ENCODE measurements at regions not wholly inside any gene's neighbourhood (a gene's known extent, or its start where the extent isn't known, plus 50 kb on each side); places are given as distances from the start of the nearest gene placed in this dataset.
"Not testable (repeated sequence)": the region's sequence is repeated elsewhere in the genome, so short reads cannot be mapped to it uniquely, and the experiment has no call there.

DNA sequence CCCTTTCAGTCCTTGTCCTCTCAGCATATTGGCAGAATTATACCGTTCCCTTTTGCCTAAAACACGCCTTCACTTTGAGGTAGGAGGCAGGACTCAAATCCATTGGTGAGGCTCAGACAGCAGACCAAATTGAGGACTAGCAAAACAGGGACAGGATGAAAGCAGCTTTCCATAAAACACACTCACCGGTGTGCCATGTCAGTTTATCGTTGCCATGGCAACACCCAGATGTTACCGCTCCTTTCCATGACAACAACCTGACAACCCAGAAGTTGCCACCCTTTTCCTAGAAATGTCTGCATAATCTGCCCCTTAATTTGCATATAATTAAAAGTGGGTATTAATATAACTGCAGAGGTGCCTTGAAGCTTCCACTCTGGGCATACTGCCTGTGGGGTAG is 730.4 kb downstream of the METTL4 start:
- DNase-seq (no peak), ATAC-seq (no peak)
- H3K9me3 ChIP-seq, result no peaks in the 10 kb centered on the region
- H3K27me3 ChIP-seq (ENCODE audit: low read depth), result no peaks in the 10 kb centered on the region
- H3K27ac ChIP-seq, result no peak overlapping the region
- TF ChIP-seq, protein P1, sequence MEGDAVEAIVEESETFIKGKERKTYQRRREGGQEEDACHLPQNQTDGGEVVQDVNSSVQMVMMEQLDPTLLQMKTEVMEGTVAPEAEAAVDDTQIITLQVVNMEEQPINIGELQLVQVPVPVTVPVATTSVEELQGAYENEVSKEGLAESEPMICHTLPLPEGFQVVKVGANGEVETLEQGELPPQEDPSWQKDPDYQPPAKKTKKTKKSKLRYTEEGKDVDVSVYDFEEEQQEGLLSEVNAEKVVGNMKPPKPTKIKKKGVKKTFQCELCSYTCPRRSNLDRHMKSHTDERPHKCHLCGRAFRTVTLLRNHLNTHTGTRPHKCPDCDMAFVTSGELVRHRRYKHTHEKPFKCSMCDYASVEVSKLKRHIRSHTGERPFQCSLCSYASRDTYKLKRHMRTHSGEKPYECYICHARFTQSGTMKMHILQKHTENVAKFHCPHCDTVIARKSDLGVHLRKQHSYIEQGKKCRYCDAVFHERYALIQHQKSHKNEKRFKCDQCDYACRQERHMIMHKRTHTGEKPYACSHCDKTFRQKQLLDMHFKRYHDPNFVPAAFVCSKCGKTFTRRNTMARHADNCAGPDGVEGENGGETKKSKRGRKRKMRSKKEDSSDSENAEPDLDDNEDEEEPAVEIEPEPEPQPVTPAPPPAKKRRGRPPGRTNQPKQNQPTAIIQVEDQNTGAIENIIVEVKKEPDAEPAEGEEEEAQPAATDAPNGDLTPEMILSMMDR (IDR thresholded peaks at IDR 0.05), result no peak
- no peaks in the 10 kb centered on the region for H3K4me1 ChIP-seq
- no peaks in the 10 kb centered on the region for H3K36me3 ChIP-seq
- intact Hi-C loops (cut with DNase I), result no loop called here
- H3K4me3 ChIP-seq, result no peak overlapping the region

DNA sequence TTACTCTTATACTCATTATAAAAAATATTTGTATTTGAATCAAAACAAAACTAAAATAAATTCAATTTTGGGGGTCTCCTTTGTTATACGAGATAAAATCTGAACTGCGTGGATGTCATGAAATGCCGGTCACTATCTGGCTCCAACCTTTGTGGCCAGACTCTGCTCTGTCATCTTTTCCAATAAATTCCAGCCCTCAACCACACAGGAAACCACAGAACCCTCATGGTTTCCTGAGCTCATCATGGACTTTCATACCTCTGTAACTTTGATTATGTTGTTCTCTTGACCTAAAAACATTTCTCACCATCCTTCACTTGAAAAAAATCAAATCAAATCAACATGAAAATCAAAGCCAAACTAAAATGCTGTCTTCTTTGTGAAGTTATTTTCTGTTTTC is 724.7 kb downstream of the METTL4 start:
- H3K27me3 ChIP-seq (ENCODE audit: low read depth), result no peaks in the 10 kb centered on the region
- no peak overlapping the region for H3K4me3 ChIP-seq
- TF ChIP-seq, protein P1 (IDR thresholded peaks at IDR 0.05), result no peak
- ATAC-seq (no peak), DNase-seq (no peak)
- H3K36me3 ChIP-seq, result no peaks in the 10 kb centered on the region
- no peaks in the 10 kb centered on the region for H3K9me3 ChIP-seq
- no peaks in the 10 kb centered on the region for H3K4me1 ChIP-seq
- no peak overlapping the region for H3K27ac ChIP-seq
- intact Hi-C loops (cut with DNase I), result no loop called here

DNA sequence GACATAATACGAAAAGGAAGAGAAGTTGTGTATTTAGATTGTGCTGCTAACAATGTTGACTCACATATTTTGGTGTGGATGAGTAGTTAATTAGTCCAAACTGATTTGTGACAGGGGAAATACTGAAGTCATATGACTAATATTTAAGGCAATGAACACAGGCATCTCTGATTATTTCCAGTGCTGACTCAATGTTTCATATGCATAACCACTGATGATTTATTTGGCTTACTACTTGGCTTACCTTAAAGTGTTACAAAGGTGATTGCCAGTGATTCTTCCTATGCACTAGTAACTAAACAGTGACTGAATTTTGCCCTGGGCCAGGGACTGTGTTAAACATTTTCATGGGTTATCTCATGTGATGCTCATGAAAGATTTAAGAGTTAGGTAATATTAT is 722.6 kb downstream of the METTL4 start:
- no peaks in the 10 kb centered on the region for H3K27me3 ChIP-seq (ENCODE audit: low read depth)
- intact Hi-C loops (cut with DNase I), result no loop called here
- H3K36me3 ChIP-seq, result no peaks in the 10 kb centered on the region
- ATAC-seq (no peak), DNase-seq (no peak)
- H3K27ac ChIP-seq, result no peak overlapping the region
- no peaks in the 10 kb centered on the region for H3K9me3 ChIP-seq
- no peaks in the 10 kb centered on the region for H3K4me1 ChIP-seq
- TF ChIP-seq, protein P1 (IDR thresholded peaks at IDR 0.05), result no peak
- H3K4me3 ChIP-seq, result no peak overlapping the region

DNA sequence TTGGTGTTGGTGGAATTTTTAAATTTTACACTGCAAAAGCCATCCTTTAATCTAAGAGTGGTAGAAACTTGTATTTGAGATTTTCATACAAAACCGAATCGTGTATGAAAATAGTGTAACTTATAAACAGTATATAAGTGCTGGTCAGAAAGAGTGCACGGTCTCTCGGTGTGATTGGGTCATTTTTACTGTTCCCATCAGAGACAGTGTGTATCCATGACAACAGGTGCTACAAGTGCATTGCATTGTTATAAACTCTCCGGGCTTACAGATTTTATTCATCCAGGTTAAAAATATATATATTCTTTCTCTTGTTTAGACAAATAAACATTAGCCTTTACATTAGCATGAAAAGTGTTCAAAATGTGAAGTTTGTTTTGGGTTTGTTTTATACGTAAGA is 721.9 kb downstream of the METTL4 start:
- H3K27me3 ChIP-seq (ENCODE audit: low read depth), result no peaks in the 10 kb centered on the region
- no peaks in the 10 kb centered on the region for H3K36me3 ChIP-seq
- DNase-seq (no peak), ATAC-seq (no peak)
- TF ChIP-seq, protein P1 (IDR thresholded peaks at IDR 0.05), result no peak
- H3K27ac ChIP-seq, result no peak overlapping the region
- H3K4me1 ChIP-seq, result no peaks in the 10 kb centered on the region
- H3K4me3 ChIP-seq, result no peak overlapping the region
- intact Hi-C loops (cut with DNase I), result no loop called here
- H3K9me3 ChIP-seq, result no peaks in the 10 kb centered on the region

DNA sequence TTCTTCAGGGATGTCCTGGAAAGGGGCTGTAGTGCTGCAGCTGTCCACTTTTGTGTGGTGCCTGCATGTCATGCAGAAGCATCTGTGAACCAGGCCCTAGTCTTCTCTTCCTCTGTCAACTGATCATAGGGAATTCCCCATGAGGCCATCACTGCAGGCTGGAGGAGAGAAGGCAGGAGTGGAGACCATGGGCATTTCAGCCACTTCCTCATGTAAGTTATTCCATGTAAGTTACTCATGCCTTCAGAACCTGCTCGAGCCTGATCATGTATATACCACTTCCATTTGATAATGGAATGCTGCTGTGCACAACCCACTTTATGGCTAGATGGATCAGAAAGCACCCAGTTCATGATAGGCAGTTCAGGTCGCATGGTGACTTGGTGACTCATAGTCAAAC is 714.0 kb downstream of the METTL4 start:
- DNase-seq; H3K9me3 ChIP-seq; H3K27me3 ChIP-seq (ENCODE audit: low read depth); H3K36me3 ChIP-seq; ATAC-seq; intact Hi-C loops (cut with DNase I); H3K27ac ChIP-seq; H3K4me1 ChIP-seq; H3K4me3 ChIP-seq: not testable (repeated sequence)

DNA sequence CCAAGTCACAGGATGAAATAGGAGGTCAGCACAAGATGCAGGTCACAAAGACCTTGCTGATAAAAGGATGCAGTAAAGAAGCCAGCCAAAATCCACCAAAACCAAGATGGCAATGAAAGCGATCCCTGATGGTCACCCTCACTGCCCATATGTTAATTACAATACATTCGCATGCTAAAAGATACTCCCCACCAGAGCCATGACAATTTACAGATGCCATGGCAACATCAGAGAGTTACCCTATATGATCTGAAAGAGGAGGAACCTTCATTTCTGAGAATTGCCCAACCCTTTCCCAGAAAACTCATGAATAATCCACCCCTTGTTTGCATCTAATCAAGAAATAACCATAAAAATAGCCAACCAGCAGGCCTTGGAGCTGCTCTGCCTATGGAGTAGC is 709.8 kb downstream of the METTL4 start:
- intact Hi-C loops (cut with DNase I), result no loop called here

More for the DNA sequence above, 709.8 kb downstream of the METTL4 start:
- DNase-seq (no peak), ATAC-seq (no peak)
- no peaks in the 10 kb centered on the region for H3K4me1 ChIP-seq
- no peaks in the 10 kb centered on the region for H3K36me3 ChIP-seq
- no peaks in the 10 kb centered on the region for H3K9me3 ChIP-seq
- TF ChIP-seq, protein P1 (IDR thresholded peaks at IDR 0.05), result no peak
- no peak overlapping the region for H3K4me3 ChIP-seq
- H3K27me3 ChIP-seq (ENCODE audit: low read depth), result no peaks in the 10 kb centered on the region
- H3K27ac ChIP-seq, result no peak overlapping the region
